NCI-H748 (cell line): ENCODE measurements at regions not wholly inside any gene's neighbourhood (a gene's known extent, or its start where the extent isn't known, plus 50 kb on each side); places are given as distances from the start of the nearest gene placed in this dataset.

Source experiments
- DNase-seq: peaks from one replicate; lab custom pipeline; 2025; ENCODE audit not compliant: unreplicated experiment; lab: John Stamatoyannopoulos, UW

- DNase-seq: no peak
These were observed 143.9 kb upstream of the SIX2 start for GRCh38 chr2:45153121-45153520.

- DNase-seq: no peak
These were observed 143.4 kb upstream of the SIX2 start for GRCh38 chr2:45152691-45153090.

- DNase-seq: no peak
These were observed 136.0 kb upstream of the SIX2 start for GRCh38 chr2:45145073-45145899.

GRCh38 chr2:45141883-45142866, 132.9 kb upstream of the SIX2 start:
- DNase-seq: no peak

GRCh38 chr2:45140675-45141074, 131.4 kb upstream of the SIX2 start:
- DNase-seq: no peak

GRCh38 chr2:45138904-45139303, 129.7 kb upstream of the SIX2 start:
- no peak for DNase-seq

GRCh38 chr2:45137966-45138695, 128.9 kb upstream of the SIX2 start:
- DNase-seq: no peak

GRCh38 chr2:45134726-45135125, 125.5 kb upstream of the SIX2 start:
- peak; percentile 25 for DNase-seq

- peak; percentile 54 for DNase-seq
These were observed 124.8 kb upstream of the SIX2 start for GRCh38 chr2:45134014-45134413.

- no peak for DNase-seq
These were observed 123.3 kb upstream of the SIX2 start for GRCh38 chr2:45132551-45132950.

- DNase-seq: no peak
These were observed 122.3 kb upstream of the SIX2 start for GRCh38 chr2:45131587-45131986.

GRCh38 chr2:45130736-45131135, 121.5 kb upstream of the SIX2 start:
- no peak for DNase-seq

GRCh38 chr2:45128580-45128997, 119.3 kb upstream of the SIX2 start:
- DNase-seq: no peak

GRCh38 chr2:45127891-45128290, 118.6 kb upstream of the SIX2 start:
- DNase-seq: no peak

GRCh38 chr2:45127321-45127720, 118.1 kb upstream of the SIX2 start:
- no peak for DNase-seq

- DNase-seq: no peak
These were observed 116.0 kb upstream of the SIX2 start for GRCh38 chr2:45125232-45125631.

- DNase-seq: no peak
These were observed 115.2 kb upstream of the SIX2 start for GRCh38 chr2:45124456-45124855.

- no peak for DNase-seq
These were observed 114.4 kb upstream of the SIX2 start for GRCh38 chr2:45123521-45124191.

- DNase-seq: no peak
These were observed 113.8 kb upstream of the SIX2 start for GRCh38 chr2:45123065-45123464.

- no peak for DNase-seq
These were observed 112.1 kb upstream of the SIX2 start for GRCh38 chr2:45121236-45121927.
